SK-N-SH treated with all-trans-retinoic acid at 6 μM for 48 hours (cell line): ENCODE measurements at regions not wholly inside any gene's neighbourhood (a gene's known extent, or its start where the extent isn't known, plus 50 kb on each side); places are given as distances from the start of the nearest gene placed in this dataset.

ENCODE experiments used
- ATAC-seq: fragments of 200-7000 bp; cut with Tn5 transposase; 3 replicates; pipeline ENCODE4 v1.9.1; 2020; ENCODE audit warnings: mild to moderate bottlenecking, moderate library complexity
- BACH2 ChIP-seq: fragments of 250-450 bp; sonication (Bioruptor Pico); IDR thresholded peaks from 2 replicates; pipeline ENCODE4 v1.9.0; 2021; ENCODE audit warnings: mild to moderate bottlenecking, borderline replicate concordance
- CSDC2 ChIP-seq: fragments of 250-450 bp; sonication (Bioruptor Pico); IDR thresholded peaks from 2 replicates; pipeline ENCODE4 v1.5.0; 2020; ENCODE audit warnings: mild to moderate bottlenecking, moderate library complexity
- ESRRG ChIP-seq: fragments of 250-450 bp; sonication (Bioruptor Pico); IDR thresholded peaks from 2 replicates; pipeline ENCODE4 v1.6.1; 2021; ENCODE audit warnings: mild to moderate bottlenecking
- GLIS3 ChIP-seq: fragments of 250-450 bp; sonication (Bioruptor Pico); IDR thresholded peaks from 2 replicates; pipeline ENCODE4 v1.5.0; 2020; ENCODE audit warnings: mild to moderate bottlenecking, moderate library complexity
- ISL1 ChIP-seq: fragments of 250-450 bp; sonication (Bioruptor Pico); IDR thresholded peaks from 2 replicates; pipeline ENCODE4 v2.1.2; 2022; ENCODE audit warnings: mild to moderate bottlenecking, moderate library complexity
- OSR1 ChIP-seq: fragments of 250-450 bp; sonication (Bioruptor Pico); IDR thresholded peaks from 2 replicates; pipeline ENCODE4 v1.8.0; 2022; ENCODE audit warnings: moderate library complexity, mild to moderate bottlenecking, inconsistent platforms
- PPARA ChIP-seq: fragments of 250-450 bp; sonication (Bioruptor Pico); IDR thresholded peaks from 2 replicates; pipeline ENCODE4 v1.5.0; 2020; ENCODE audit warnings: mild to moderate bottlenecking, borderline replicate concordance
- RARB ChIP-seq: fragments of 250-450 bp; sonication (Bioruptor Pico); IDR thresholded peaks from 2 replicates; pipeline ENCODE4 v1.8.0; 2021; ENCODE audit warnings: mild to moderate bottlenecking, moderate library complexity
- SNAI2 ChIP-seq: fragments of 250-450 bp; sonication (Bioruptor Pico); IDR thresholded peaks from 2 replicates; pipeline ENCODE4 v1.5.0; 2020; ENCODE audit warnings: mild to moderate bottlenecking, moderate library complexity
- TCF4 ChIP-seq: fragments of 250-450 bp; sonication (Bioruptor Pico); IDR thresholded peaks from 2 replicates; pipeline ENCODE4 v1.8.0; 2021; ENCODE audit warnings: mild to moderate bottlenecking, moderate library complexity, borderline replicate concordance
- TOX ChIP-seq: fragments of 250-450 bp; sonication (Bioruptor Pico); IDR thresholded peaks from 2 replicates; pipeline ENCODE4 v1.8.0; 2021; ENCODE audit warnings: mild to moderate bottlenecking, moderate library complexity, borderline replicate concordance
- ZC3H10 ChIP-seq: fragments of 250-450 bp; sonication (Bioruptor Pico); IDR thresholded peaks from 2 replicates; pipeline ENCODE4 v1.5.1; 2021; ENCODE audit warnings: mild to moderate bottlenecking, moderate library complexity
- ZFP3 ChIP-seq: fragments of 250-450 bp; sonication (Bioruptor Pico); IDR thresholded peaks from 2 replicates; pipeline ENCODE4 v1.5.0; 2020; ENCODE audit warnings: mild to moderate bottlenecking, moderate library complexity
- ZFP30 ChIP-seq: fragments of 450-650 bp; formaldehyde crosslinking; IDR thresholded peaks from 2 replicates; pipeline ENCODE4 v1.5.0; 2022; ENCODE audit warnings: mild to moderate bottlenecking, moderate library complexity
- ZNF565 ChIP-seq: fragments of 450-650 bp; formaldehyde crosslinking; conservative IDR thresholded peaks from 2 replicates; pipeline ENCODE4 v1.5.0; 2020; ENCODE audit warnings: low read depth, mild to moderate bottlenecking, moderate library complexity
- ZNF70 ChIP-seq: fragments of 450-650 bp; formaldehyde crosslinking; IDR thresholded peaks from 2 replicates; pipeline ENCODE4 v1.5.0; 2020; ENCODE audit warnings: mild to moderate bottlenecking, moderate library complexity
- TF ChIP-seq, protein P1 (sequence below): fragments of 250-450 bp; sonication (Bioruptor Pico); IDR thresholded peaks from 2 replicates; pipeline ENCODE4 v1.8.0; 2020; ENCODE audit warnings: mild to moderate bottlenecking, moderate library complexity, borderline replicate concordance
- TF ChIP-seq, protein P2 (sequence below): fragments of 250-450 bp; sonication (Bioruptor Pico); IDR thresholded peaks from 2 replicates; pipeline ENCODE4 v1.5.1; 2021; ENCODE audit warnings: mild to moderate bottlenecking, moderate library complexity
- TF ChIP-seq, protein P3 (sequence below): fragments of 250-450 bp; sonication (Bioruptor Pico); IDR thresholded peaks from 2 replicates; pipeline ENCODE4 v1.5.0; 2020; ENCODE audit warnings: mild to moderate bottlenecking, moderate library complexity
- TF ChIP-seq, protein P4 (sequence below): fragments of 250-450 bp; sonication (Bioruptor Pico); IDR thresholded peaks from 2 replicates; pipeline ENCODE4 v1.5.1; 2020; ENCODE audit warnings: low read depth, mild to moderate bottlenecking, moderate library complexity
- TF ChIP-seq, protein P5 (sequence below): fragments of 250-450 bp; sonication (Bioruptor Pico); IDR thresholded peaks from 2 replicates; pipeline ENCODE4 v1.8.0; 2021; ENCODE audit warnings: low read depth, mild to moderate bottlenecking, moderate library complexity, borderline replicate concordance

DNA sequence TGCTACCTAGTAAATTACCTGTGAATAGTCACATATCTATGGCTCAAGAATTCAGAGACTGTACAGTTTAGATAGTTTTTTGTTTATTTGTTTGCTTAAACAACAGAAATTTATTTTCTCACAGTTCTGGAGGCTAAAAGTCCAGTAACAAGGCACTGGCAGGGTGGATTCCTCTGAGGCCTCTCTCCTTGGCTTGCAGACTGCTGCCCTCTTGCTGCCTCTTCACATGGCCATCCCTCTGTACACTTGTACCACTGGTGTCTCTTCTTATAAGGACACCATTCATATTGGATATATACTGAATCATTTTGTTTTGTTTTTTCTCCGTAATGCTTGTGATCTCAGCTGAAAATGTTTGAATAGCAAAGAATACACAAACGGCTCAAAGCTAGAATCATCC lies 56.4 kb upstream of the MIR17HG start:
- TF ChIP-seq BACH2 (CRISPR knock-in tag) (no peak), ZFP3 (no peak), PPARA (CRISPR knock-in tag) (no peak), ZNF70 (CRISPR knock-in tag) (no peak), CSDC2 (CRISPR knock-in tag) (no peak), ZC3H10 (CRISPR knock-in tag) (no peak), ISL1 (no peak), SNAI2 (CRISPR knock-in tag) (no peak), TOX (CRISPR knock-in tag) (no peak), ESRRG (CRISPR knock-in tag) (no peak), TCF4 (CRISPR knock-in tag) (no peak), ZFP30 (CRISPR knock-in tag) (no peak), OSR1 (CRISPR knock-in tag) (no peak)
- TF ChIP-seq, protein P1, sequence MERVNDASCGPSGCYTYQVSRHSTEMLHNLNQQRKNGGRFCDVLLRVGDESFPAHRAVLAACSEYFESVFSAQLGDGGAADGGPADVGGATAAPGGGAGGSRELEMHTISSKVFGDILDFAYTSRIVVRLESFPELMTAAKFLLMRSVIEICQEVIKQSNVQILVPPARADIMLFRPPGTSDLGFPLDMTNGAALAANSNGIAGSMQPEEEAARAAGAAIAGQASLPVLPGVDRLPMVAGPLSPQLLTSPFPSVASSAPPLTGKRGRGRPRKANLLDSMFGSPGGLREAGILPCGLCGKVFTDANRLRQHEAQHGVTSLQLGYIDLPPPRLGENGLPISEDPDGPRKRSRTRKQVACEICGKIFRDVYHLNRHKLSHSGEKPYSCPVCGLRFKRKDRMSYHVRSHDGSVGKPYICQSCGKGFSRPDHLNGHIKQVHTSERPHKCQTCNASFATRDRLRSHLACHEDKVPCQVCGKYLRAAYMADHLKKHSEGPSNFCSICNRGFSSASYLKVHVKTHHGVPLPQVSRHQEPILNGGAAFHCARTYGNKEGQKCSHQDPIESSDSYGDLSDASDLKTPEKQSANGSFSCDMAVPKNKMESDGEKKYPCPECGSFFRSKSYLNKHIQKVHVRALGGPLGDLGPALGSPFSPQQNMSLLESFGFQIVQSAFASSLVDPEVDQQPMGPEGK, result no peak
- TF ChIP-seq, protein P2, sequence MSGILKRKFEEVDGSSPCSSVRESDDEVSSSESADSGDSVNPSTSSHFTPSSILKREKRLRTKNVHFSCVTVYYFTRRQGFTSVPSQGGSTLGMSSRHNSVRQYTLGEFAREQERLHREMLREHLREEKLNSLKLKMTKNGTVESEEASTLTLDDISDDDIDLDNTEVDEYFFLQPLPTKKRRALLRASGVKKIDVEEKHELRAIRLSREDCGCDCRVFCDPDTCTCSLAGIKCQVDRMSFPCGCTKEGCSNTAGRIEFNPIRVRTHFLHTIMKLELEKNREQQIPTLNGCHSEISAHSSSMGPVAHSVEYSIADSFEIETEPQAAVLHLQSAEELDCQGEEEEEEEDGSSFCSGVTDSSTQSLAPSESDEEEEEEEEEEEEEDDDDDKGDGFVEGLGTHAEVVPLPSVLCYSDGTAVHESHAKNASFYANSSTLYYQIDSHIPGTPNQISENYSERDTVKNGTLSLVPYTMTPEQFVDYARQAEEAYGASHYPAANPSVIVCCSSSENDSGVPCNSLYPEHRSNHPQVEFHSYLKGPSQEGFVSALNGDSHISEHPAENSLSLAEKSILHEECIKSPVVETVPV, result no peak
- TF ChIP-seq, protein P3, sequence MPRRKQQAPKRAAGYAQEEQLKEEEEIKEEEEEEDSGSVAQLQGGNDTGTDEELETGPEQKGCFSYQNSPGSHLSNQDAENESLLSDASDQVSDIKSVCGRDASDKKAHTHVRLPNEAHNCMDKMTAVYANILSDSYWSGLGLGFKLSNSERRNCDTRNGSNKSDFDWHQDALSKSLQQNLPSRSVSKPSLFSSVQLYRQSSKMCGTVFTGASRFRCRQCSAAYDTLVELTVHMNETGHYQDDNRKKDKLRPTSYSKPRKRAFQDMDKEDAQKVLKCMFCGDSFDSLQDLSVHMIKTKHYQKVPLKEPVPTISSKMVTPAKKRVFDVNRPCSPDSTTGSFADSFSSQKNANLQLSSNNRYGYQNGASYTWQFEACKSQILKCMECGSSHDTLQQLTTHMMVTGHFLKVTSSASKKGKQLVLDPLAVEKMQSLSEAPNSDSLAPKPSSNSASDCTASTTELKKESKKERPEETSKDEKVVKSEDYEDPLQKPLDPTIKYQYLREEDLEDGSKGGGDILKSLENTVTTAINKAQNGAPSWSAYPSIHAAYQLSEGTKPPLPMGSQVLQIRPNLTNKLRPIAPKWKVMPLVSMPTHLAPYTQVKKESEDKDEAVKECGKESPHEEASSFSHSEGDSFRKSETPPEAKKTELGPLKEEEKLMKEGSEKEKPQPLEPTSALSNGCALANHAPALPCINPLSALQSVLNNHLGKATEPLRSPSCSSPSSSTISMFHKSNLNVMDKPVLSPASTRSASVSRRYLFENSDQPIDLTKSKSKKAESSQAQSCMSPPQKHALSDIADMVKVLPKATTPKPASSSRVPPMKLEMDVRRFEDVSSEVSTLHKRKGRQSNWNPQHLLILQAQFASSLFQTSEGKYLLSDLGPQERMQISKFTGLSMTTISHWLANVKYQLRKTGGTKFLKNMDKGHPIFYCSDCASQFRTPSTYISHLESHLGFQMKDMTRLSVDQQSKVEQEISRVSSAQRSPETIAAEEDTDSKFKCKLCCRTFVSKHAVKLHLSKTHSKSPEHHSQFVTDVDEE, result no peak
- TF ChIP-seq, protein P4, sequence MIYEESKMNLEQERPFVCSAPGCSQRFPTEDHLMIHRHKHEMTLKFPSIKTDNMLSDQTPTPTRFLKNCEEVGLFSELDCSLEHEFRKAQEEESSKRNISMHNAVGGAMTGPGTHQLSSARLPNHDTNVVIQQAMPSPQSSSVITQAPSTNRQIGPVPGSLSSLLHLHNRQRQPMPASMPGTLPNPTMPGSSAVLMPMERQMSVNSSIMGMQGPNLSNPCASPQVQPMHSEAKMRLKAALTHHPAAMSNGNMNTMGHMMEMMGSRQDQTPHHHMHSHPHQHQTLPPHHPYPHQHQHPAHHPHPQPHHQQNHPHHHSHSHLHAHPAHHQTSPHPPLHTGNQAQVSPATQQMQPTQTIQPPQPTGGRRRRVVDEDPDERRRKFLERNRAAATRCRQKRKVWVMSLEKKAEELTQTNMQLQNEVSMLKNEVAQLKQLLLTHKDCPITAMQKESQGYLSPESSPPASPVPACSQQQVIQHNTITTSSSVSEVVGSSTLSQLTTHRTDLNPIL, result no peak
- TF ChIP-seq, protein P5, sequence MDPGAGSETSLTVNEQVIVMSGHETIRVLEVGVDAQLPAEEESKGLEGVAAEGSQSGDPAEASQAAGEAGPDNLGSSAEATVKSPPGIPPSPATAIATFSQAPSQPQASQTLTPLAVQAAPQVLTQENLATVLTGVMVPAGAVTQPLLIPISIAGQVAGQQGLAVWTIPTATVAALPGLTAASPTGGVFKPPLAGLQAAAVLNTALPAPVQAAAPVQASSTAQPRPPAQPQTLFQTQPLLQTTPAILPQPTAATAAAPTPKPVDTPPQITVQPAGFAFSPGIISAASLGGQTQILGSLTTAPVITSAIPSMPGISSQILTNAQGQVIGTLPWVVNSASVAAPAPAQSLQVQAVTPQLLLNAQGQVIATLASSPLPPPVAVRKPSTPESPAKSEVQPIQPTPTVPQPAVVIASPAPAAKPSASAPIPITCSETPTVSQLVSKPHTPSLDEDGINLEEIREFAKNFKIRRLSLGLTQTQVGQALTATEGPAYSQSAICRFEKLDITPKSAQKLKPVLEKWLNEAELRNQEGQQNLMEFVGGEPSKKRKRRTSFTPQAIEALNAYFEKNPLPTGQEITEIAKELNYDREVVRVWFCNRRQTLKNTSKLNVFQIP (CRISPR knock-in tag), result no peak
- 0 out of 3 replicates have a peak, but pooled peaks have one; percentile 22 for ATAC-seq

DNA sequence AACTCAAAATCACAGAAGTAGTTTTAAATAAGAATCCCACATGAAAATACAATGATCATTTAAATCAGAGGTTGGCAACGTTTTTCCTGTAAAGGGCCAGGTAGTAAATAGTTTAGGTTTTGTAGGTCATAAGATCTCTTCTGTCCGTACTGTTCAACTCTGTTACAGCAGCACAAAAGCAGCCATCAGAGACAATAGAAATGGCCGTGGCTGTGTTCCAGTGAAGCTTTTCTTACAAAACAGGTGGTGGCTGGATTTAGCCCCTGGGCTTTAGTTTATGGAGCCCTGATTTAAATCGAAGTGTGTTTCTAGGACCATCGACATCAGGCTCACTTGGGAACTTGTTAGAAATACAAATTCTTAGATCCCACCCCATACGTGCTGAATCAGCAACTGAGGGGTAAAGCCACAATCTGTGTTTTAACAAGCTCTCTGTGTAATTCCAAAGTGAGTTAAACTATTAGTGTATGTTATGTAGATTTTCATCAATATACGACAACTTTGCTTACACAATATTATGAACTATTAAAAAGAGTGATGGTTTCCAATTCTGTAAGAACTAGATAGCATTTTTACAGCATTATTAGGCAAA lies 54.8 kb upstream of the MIR17HG start:
- ATAC-seq, result no peak
- TF ChIP-seq ZNF565 (CRISPR knock-in tag) (no peak), RARB (CRISPR knock-in tag) (no peak)
- TF ChIP-seq, all 23 proteins: peak for 0

DNA sequence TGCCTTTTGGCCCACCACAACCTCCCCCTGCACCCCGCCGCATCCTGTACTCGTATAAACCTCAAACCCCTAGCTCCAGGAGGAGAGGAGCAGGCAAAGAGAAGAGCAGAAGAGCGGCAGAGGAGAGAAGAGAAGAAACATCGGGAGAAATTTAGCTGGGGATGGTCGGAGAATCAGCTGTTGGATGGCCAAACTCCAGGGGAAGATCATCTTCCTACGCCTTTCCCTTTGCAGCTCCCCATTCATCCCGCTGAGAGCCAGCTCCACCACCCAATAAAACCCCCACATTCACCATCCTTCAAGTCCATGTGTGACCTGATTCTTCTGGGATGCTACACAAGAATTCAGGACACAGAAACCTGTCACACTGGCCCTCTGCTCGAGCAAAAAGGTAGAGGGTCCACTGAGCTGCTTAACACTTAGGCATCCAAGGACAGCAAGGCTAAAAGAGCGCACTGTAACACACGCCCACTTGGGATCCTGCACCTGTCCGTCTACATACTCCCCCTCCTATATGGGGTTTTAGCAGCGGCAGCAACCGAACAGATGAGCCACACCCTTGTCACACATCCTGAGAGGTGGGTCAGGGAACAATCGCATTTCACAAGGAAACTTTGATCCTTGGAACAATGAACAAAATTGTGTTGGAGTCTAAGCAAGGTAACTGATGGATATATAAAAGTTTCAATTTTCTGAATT lies 51.6 kb upstream of the MIR17HG start:
- no peak for ATAC-seq
- TF ChIP-seq, protein P3, result no peak
- TF ChIP-seq RARB (CRISPR knock-in tag) (no peak), GLIS3 (CRISPR knock-in tag) (no peak), PPARA (CRISPR knock-in tag) (no peak), OSR1 (CRISPR knock-in tag) (no peak), TCF4 (CRISPR knock-in tag) (no peak)
- TF ChIP-seq, protein P1, result no peak
- TF ChIP-seq, protein P5 (CRISPR knock-in tag), result no peak
